ENCODE measurements at regions not wholly inside any gene's neighbourhood (a gene's known extent, or its start where the extent isn't known, plus 50 kb on each side); places are given as distances from the start of the nearest gene placed in this dataset.
"Not testable (repeated sequence)": the region's sequence is repeated elsewhere in the genome, so short reads cannot be mapped to it uniquely, and the experiment has no call there.

GRCh38 chr16:29253066-29253590 is 153.4 kb downstream of the NPIPB11 start:
- not testable (repeated sequence) for H3K9ac ChIP-seq (ENCODE audit: low read depth, low read length, poor library complexity, severe bottlenecking); H3F3A ChIP-seq (ENCODE audit: low read depth); H3K79me2 ChIP-seq (ENCODE audit: insufficient read depth, low read length); H3K27me3 ChIP-seq (ENCODE audit: insufficient read depth, low read length, poor library complexity, severe bottlenecking); H3K4me1 ChIP-seq (ENCODE audit: insufficient read depth, low read length, poor library complexity, severe bottlenecking); H3K36me3 ChIP-seq (ENCODE audit: insufficient read depth, low read length); H2AFZ ChIP-seq (ENCODE audit: low read length); H3K9me2 ChIP-seq (replicated peaks; ENCODE audit: low read depth, low read length); H3K9me3 ChIP-seq (ENCODE audit: insufficient read depth, low read depth, low read length); H3K4me2 ChIP-seq (ENCODE audit: low read depth, low read length, poor library complexity, severe bottlenecking); H3K4me3 ChIP-seq (ENCODE audit: low read length, poor library complexity, severe bottlenecking); H4K20me1 ChIP-seq (ENCODE audit: insufficient read depth, low read length, poor library complexity, severe bottlenecking)

- H3K9ac ChIP-seq (ENCODE audit: low read depth, low read length, poor library complexity, severe bottlenecking); H3K27me3 ChIP-seq (ENCODE audit: insufficient read depth, low read length, poor library complexity, severe bottlenecking); H3K4me3 ChIP-seq (ENCODE audit: low read length, poor library complexity, severe bottlenecking); H3K4me1 ChIP-seq (ENCODE audit: insufficient read depth, low read length, poor library complexity, severe bottlenecking); H3K4me2 ChIP-seq (ENCODE audit: low read depth, low read length, poor library complexity, severe bottlenecking); H2AFZ ChIP-seq (ENCODE audit: low read length); H3K9me2 ChIP-seq (replicated peaks; ENCODE audit: low read depth, low read length); H3K9me3 ChIP-seq (ENCODE audit: insufficient read depth, low read depth, low read length); H3K36me3 ChIP-seq (ENCODE audit: insufficient read depth, low read length); H4K20me1 ChIP-seq (ENCODE audit: insufficient read depth, low read length, poor library complexity, severe bottlenecking); H3K79me2 ChIP-seq (ENCODE audit: insufficient read depth, low read length); H3F3A ChIP-seq (ENCODE audit: low read depth): not testable (repeated sequence)
Observed at GRCh38 chr16:29252311-29252710, 154.2 kb downstream of the NPIPB11 start.

GRCh38 chr16:29251571-29252011 is 154.9 kb downstream of the NPIPB11 start:
- not testable (repeated sequence) for H3K27me3 ChIP-seq (ENCODE audit: insufficient read depth, low read length, poor library complexity, severe bottlenecking); H2AFZ ChIP-seq (ENCODE audit: low read length)

GRCh38 chr16:29250923-29251434 is 155.5 kb downstream of the NPIPB11 start:
- H3K9me3 ChIP-seq (ENCODE audit: insufficient read depth, low read depth, low read length); H3K36me3 ChIP-seq (ENCODE audit: insufficient read depth, low read length); H3K9me2 ChIP-seq (replicated peaks; ENCODE audit: low read depth, low read length); H3K79me2 ChIP-seq (ENCODE audit: insufficient read depth, low read length); H3F3A ChIP-seq (ENCODE audit: low read depth); H3K27me3 ChIP-seq (ENCODE audit: insufficient read depth, low read length, poor library complexity, severe bottlenecking); H4K20me1 ChIP-seq (ENCODE audit: insufficient read depth, low read length, poor library complexity, severe bottlenecking); H3K9ac ChIP-seq (ENCODE audit: low read depth, low read length, poor library complexity, severe bottlenecking); H2AFZ ChIP-seq (ENCODE audit: low read length); H3K4me3 ChIP-seq (ENCODE audit: low read length, poor library complexity, severe bottlenecking); H3K4me2 ChIP-seq (ENCODE audit: low read depth, low read length, poor library complexity, severe bottlenecking); H3K4me1 ChIP-seq (ENCODE audit: insufficient read depth, low read length, poor library complexity, severe bottlenecking): not testable (repeated sequence)

More at GRCh38 chr16:29251571-29252011, 154.9 kb downstream of the NPIPB11 start:
- H3K79me2 ChIP-seq (ENCODE audit: insufficient read depth, low read length); H3K4me3 ChIP-seq (ENCODE audit: low read length, poor library complexity, severe bottlenecking); H3K36me3 ChIP-seq (ENCODE audit: insufficient read depth, low read length); H3K9me3 ChIP-seq (ENCODE audit: insufficient read depth, low read depth, low read length); H3K4me2 ChIP-seq (ENCODE audit: low read depth, low read length, poor library complexity, severe bottlenecking); H3F3A ChIP-seq (ENCODE audit: low read depth); H3K9ac ChIP-seq (ENCODE audit: low read depth, low read length, poor library complexity, severe bottlenecking); H3K9me2 ChIP-seq (replicated peaks; ENCODE audit: low read depth, low read length); H4K20me1 ChIP-seq (ENCODE audit: insufficient read depth, low read length, poor library complexity, severe bottlenecking); H3K4me1 ChIP-seq (ENCODE audit: insufficient read depth, low read length, poor library complexity, severe bottlenecking): not testable (repeated sequence)

- not testable (repeated sequence) for H3K4me1 ChIP-seq (ENCODE audit: insufficient read depth, low read length, poor library complexity, severe bottlenecking); H3K9me3 ChIP-seq (ENCODE audit: insufficient read depth, low read depth, low read length); H3K4me2 ChIP-seq (ENCODE audit: low read depth, low read length, poor library complexity, severe bottlenecking); H3K9me2 ChIP-seq (replicated peaks; ENCODE audit: low read depth, low read length); H4K20me1 ChIP-seq (ENCODE audit: insufficient read depth, low read length, poor library complexity, severe bottlenecking); H3K4me3 ChIP-seq (ENCODE audit: low read length, poor library complexity, severe bottlenecking); H3F3A ChIP-seq (ENCODE audit: low read depth); H3K79me2 ChIP-seq (ENCODE audit: insufficient read depth, low read length); H3K9ac ChIP-seq (ENCODE audit: low read depth, low read length, poor library complexity, severe bottlenecking); H2AFZ ChIP-seq (ENCODE audit: low read length); H3K36me3 ChIP-seq (ENCODE audit: insufficient read depth, low read length); H3K27me3 ChIP-seq (ENCODE audit: insufficient read depth, low read length, poor library complexity, severe bottlenecking)
Observed at GRCh38 chr16:29250469-29250868, 156.0 kb downstream of the NPIPB11 start.

GRCh38 chr16:29248940-29249318 is 157.6 kb downstream of the NPIPB11 start:
- H3K4me1 ChIP-seq (ENCODE audit: insufficient read depth, low read length, poor library complexity, severe bottlenecking); H3K27me3 ChIP-seq (ENCODE audit: insufficient read depth, low read length, poor library complexity, severe bottlenecking); H3K9ac ChIP-seq (ENCODE audit: low read depth, low read length, poor library complexity, severe bottlenecking); H3K4me2 ChIP-seq (ENCODE audit: low read depth, low read length, poor library complexity, severe bottlenecking); H3K9me3 ChIP-seq (ENCODE audit: insufficient read depth, low read depth, low read length); H2AFZ ChIP-seq (ENCODE audit: low read length); H3F3A ChIP-seq (ENCODE audit: low read depth); H3K4me3 ChIP-seq (ENCODE audit: low read length, poor library complexity, severe bottlenecking); H4K20me1 ChIP-seq (ENCODE audit: insufficient read depth, low read length, poor library complexity, severe bottlenecking); H3K9me2 ChIP-seq (replicated peaks; ENCODE audit: low read depth, low read length); H3K79me2 ChIP-seq (ENCODE audit: insufficient read depth, low read length); H3K36me3 ChIP-seq (ENCODE audit: insufficient read depth, low read length): not testable (repeated sequence)

- H3K4me1 ChIP-seq (ENCODE audit: insufficient read depth, low read length, poor library complexity, severe bottlenecking); H3K9me2 ChIP-seq (replicated peaks; ENCODE audit: low read depth, low read length); H4K20me1 ChIP-seq (ENCODE audit: insufficient read depth, low read length, poor library complexity, severe bottlenecking); H3K9ac ChIP-seq (ENCODE audit: low read depth, low read length, poor library complexity, severe bottlenecking); H3K9me3 ChIP-seq (ENCODE audit: insufficient read depth, low read depth, low read length); H3K4me2 ChIP-seq (ENCODE audit: low read depth, low read length, poor library complexity, severe bottlenecking); H3K36me3 ChIP-seq (ENCODE audit: insufficient read depth, low read length); H3F3A ChIP-seq (ENCODE audit: low read depth); H3K4me3 ChIP-seq (ENCODE audit: low read length, poor library complexity, severe bottlenecking); H3K27me3 ChIP-seq (ENCODE audit: insufficient read depth, low read length, poor library complexity, severe bottlenecking); H3K79me2 ChIP-seq (ENCODE audit: insufficient read depth, low read length): not testable (repeated sequence)
- peak overlapping the region; percentile 65; the same call in 1 of the 2 replicates for H2AFZ ChIP-seq (ENCODE audit: low read length)
Observed at GRCh38 chr16:29248306-29248939, 158.1 kb downstream of the NPIPB11 start.

All from Loucy (cell line).